Neural cell (in vitro differentiated cells): ENCODE measurements at regions not wholly inside any gene's neighbourhood (a gene's known extent, or its start where the extent isn't known, plus 50 kb on each side); places are given as distances from the start of the nearest gene placed in this dataset.

Experiments
- H2AFZ ChIP-seq: fragments of 200-600, 300-800 bp; sonication (generic), shearing (Covaris generic); 2 replicates; pipeline ENCODE4 v1.6.0; 2014; ENCODE audit warnings: low read depth, mild to moderate bottlenecking, antibody characterized with exemption, low read length, moderate library complexity
- H3F3A ChIP-seq: fragments of 200-600 bp; shearing (Covaris generic); 2 replicates; pipeline ENCODE4 v1.6.1; 2016; ENCODE audit warnings: mild to moderate bottlenecking, moderate library complexity, mixed read lengths, antibody characterized with exemption, low read length; ENCODE audit not compliant: insufficient read depth, poor library complexity, severe bottlenecking
- H3K27ac ChIP-seq: fragments of 200-600, 300-800 bp; sonication (generic), shearing (Covaris generic); 2 replicates; pipeline ENCODE4 v1.5.1; 2014; ENCODE audit warnings: mild to moderate bottlenecking, low read length, moderate library complexity
- H3K27me3 ChIP-seq: fragments of 300-800, 200-600 bp; sonication (generic), shearing (Covaris generic); 2 replicates; pipeline ENCODE4 v1.6.0; 2014; ENCODE audit warnings: mild to moderate bottlenecking, low read depth, low read length, moderate library complexity; ENCODE audit not compliant: insufficient read depth
- H3K36me3 ChIP-seq: fragments of 300-800, 200-600 bp; sonication (generic), shearing (Covaris generic); 2 replicates; pipeline ENCODE4 v1.5.1; 2014; ENCODE audit warnings: mild to moderate bottlenecking, antibody characterized with exemption, low read length, moderate library complexity; ENCODE audit not compliant: insufficient read depth
- H3K4me2 ChIP-seq: fragments of 300-800, 200-600 bp; sonication (generic), shearing (Covaris generic); 2 replicates; pipeline ENCODE4 v1.6.0; 2014; ENCODE audit warnings: mild to moderate bottlenecking, low read length
- H3K4me3 ChIP-seq: fragments of 300-800, 200-600 bp; sonication (generic), shearing (Covaris generic); 2 replicates; pipeline ENCODE4 v1.5.1; 2014; ENCODE audit warnings: mild to moderate bottlenecking, low read length, moderate library complexity
- H3K79me2 ChIP-seq: fragments of 200-600 bp; shearing (Covaris generic); replicated peaks from 2 replicates; pipeline ENCODE4 v1.6.0; 2014; ENCODE audit warnings: mild to moderate bottlenecking, low read length, moderate library complexity; ENCODE audit not compliant: insufficient read depth
- H3K9ac ChIP-seq: fragments of 300-800, 200-600 bp; sonication (generic), shearing (Covaris generic); 2 replicates; pipeline ENCODE4 v1.6.1; 2016; ENCODE audit warnings: mild to moderate bottlenecking, low read length, mixed read lengths
- H3K9me2 ChIP-seq: fragments of 200-600 bp; shearing (Covaris generic); 2 replicates; pipeline ENCODE4 v1.6.1; 2016; ENCODE audit warnings: mild to moderate bottlenecking, low read length, mixed read lengths; ENCODE audit not compliant: insufficient read depth
- H3K9me3 ChIP-seq: fragments of 200-600, 300-800 bp; sonication (generic), shearing (Covaris generic); 2 replicates; pipeline ENCODE4 v1.6.1; 2016; ENCODE audit warnings: mild to moderate bottlenecking, mixed run types, low read length, moderate library complexity, mixed read lengths
- H4K20me1 ChIP-seq: fragments of 200-600 bp; shearing (Covaris generic); 2 replicates; pipeline ENCODE4 v1.6.1; 2016; ENCODE audit warnings: mild to moderate bottlenecking, mixed run types; ENCODE audit not compliant: insufficient read depth
- CTCF ChIP-seq: fragments of 450-650 bp; IDR thresholded peaks from 2 replicates; pipeline ENCODE4 v1.5.1; 2014; ENCODE audit warnings: antibody characterized with exemption, mild to moderate bottlenecking, moderate library complexity; ENCODE audit not compliant: poor library complexity, severe bottlenecking
- EP300 ChIP-seq: fragments of 450-650 bp; conservative IDR thresholded peaks from 2 replicates; pipeline ENCODE4 v1.6.1; 2014; ENCODE audit warnings: antibody characterized with exemption, mild to moderate bottlenecking, moderate library complexity; ENCODE audit not compliant: poor library complexity, severe bottlenecking
- EZH2 ChIP-seq: fragments of 200-600, 300-800 bp; shearing (Covaris generic), sonication (generic); IDR thresholded peaks from 2 replicates; pipeline ENCODE4 v1.6.1; 2014; ENCODE audit warnings: antibody characterized with exemption, low read length, borderline replicate concordance, mild to moderate bottlenecking; ENCODE audit not compliant: insufficient read depth, poor library complexity, severe bottlenecking
- MXI1 ChIP-seq: fragments of 450-650 bp; conservative IDR thresholded peaks from 2 replicates; pipeline ENCODE4 v1.6.1; 2014; ENCODE audit warnings: antibody characterized with exemption, mild to moderate bottlenecking; ENCODE audit not compliant: poor library complexity, severe bottlenecking
- POLR2AphosphoS5 ChIP-seq: IDR thresholded peaks from 2 replicates; pipeline ENCODE4 v1.6.1; 2012
- RAD21 ChIP-seq: fragments of 450-650 bp; conservative IDR thresholded peaks from 2 replicates; pipeline ENCODE4 v1.6.1; 2014; ENCODE audit warnings: antibody characterized with exemption, mild to moderate bottlenecking, moderate library complexity
- REST ChIP-seq: IDR thresholded peaks from 2 replicates; pipeline ENCODE4 v1.6.1; 2012; ENCODE audit warnings: borderline replicate concordance
- SMC3 ChIP-seq: fragments of 450-650 bp; conservative IDR thresholded peaks from 2 replicates; pipeline ENCODE4 v1.6.1; 2014; ENCODE audit warnings: antibody characterized with exemption, mild to moderate bottlenecking, moderate library complexity; ENCODE audit not compliant: poor library complexity
- TAF1 ChIP-seq: IDR thresholded peaks from 2 replicates; pipeline ENCODE4 v1.6.1; 2012; ENCODE audit warnings: low read depth

DNA sequence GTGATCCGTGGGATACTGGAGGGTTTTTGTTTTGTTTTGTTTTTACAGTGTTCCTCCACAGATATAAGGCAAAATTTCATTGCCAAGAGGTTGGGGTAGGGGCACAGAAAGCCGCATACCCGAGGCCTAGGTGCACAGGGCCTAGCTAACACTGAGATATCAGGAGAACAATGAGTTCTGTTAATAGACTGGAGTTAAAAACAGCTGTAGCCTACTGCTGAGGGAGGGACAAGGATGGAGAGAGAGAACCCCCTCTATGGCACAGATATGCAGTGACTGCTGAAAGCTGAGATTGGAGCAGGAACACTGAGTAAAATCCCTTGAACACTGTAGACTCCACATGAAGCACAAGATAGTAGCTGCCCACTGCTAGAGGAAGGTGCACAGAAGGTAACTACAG lies 53.1 kb upstream of the MAP3K13 start:
- Histone ChIP-seq H3F3A (no peaks in the 10 kb centered on the region), H4K20me1 (no peaks in the 10 kb centered on the region), H3K4me3 (no peak overlapping the region), H3K9ac (no peak overlapping the region), H3K4me2 (no peak overlapping the region), H3K79me2 (no peaks in the 10 kb centered on the region), H3K36me3 (peaks cover 3% of the 10 kb centered on the region), H3K9me2 (no peaks in the 10 kb centered on the region), H3K9me3 (peaks cover 7% of the 10 kb centered on the region), H2AFZ (no peak overlapping the region), H3K27me3 (no peaks in the 10 kb centered on the region), H3K27ac (no peak overlapping the region)
- TF ChIP-seq EP300, result no peak
- no peak for TF ChIP-seq REST
- no peak for TF ChIP-seq POLR2AphosphoS5
- no peak for TF ChIP-seq EZH2
- no peak for TF ChIP-seq TAF1
- TF ChIP-seq MXI1, result no peak
- TF ChIP-seq SMC3, result no peak
- TF ChIP-seq RAD21, result no peak
- no peak for TF ChIP-seq CTCF

- Histone ChIP-seq H2AFZ (no peak overlapping the region), H3K9ac (no peak overlapping the region), H3K9me2 (no peaks in the 10 kb centered on the region), H3F3A (no peaks in the 10 kb centered on the region), H3K27ac (no peak overlapping the region), H4K20me1 (no peaks in the 10 kb centered on the region), H3K9me3 (peaks cover 7% of the 10 kb centered on the region), H3K4me2 (no peak overlapping the region), H3K36me3 (no peaks in the 10 kb centered on the region), H3K79me2 (no peaks in the 10 kb centered on the region), H3K4me3 (no peak overlapping the region), H3K27me3 (no peaks in the 10 kb centered on the region)
- TF ChIP-seq EZH2, result no peak
- no peak for TF ChIP-seq MXI1
- no peak for TF ChIP-seq REST
- TF ChIP-seq POLR2AphosphoS5, result no peak
- TF ChIP-seq RAD21, result no peak
- TF ChIP-seq EP300, result no peak
- no peak for TF ChIP-seq TAF1
- TF ChIP-seq CTCF, result no peak
- TF ChIP-seq SMC3, result no peak
Measured at GRCh38 chr3:185311991-185312390, 50.9 kb upstream of the MAP3K13 start.
